Hepatocyte (in vitro differentiated cells): ENCODE measurements at regions not wholly inside any gene's neighbourhood (a gene's known extent, or its start where the extent isn't known, plus 50 kb on each side); places are given as distances from the start of the nearest gene placed in this dataset.
A peak's percentile ranks its signal among the peaks of the same experiment; 100 is the strongest.

Experiments used
- DNase-seq: peaks from one replicate; pipeline ENCODE4 v3.0.0-alpha.2; 2016; ENCODE audit warnings: low spot score
- H2AFZ ChIP-seq: fragments of 200-600 bp; sonication (generic); 2 replicates; pipeline ENCODE4 v1.6.0; 2016; ENCODE audit warnings: antibody characterized with exemption, mild to moderate bottlenecking
- H3K27ac ChIP-seq: fragments of 200-600 bp; sonication (generic); 2 replicates; pipeline ENCODE4 v1.5.1; 2016; ENCODE audit warnings: mild to moderate bottlenecking
- H3K27me3 ChIP-seq: fragments of 200-600 bp; sonication (generic); 2 replicates; pipeline ENCODE4 v1.6.1; 2016
- H3K36me3 ChIP-seq: fragments of 200-600 bp; sonication (generic); replicated peaks from 2 replicates; pipeline ENCODE4 v1.5.1; 2016; ENCODE audit warnings: low read depth; ENCODE audit not compliant: insufficient read depth
- H3K4me1 ChIP-seq: fragments of 200-600 bp; sonication (generic); 2 replicates; pipeline ENCODE4 v1.5.1; 2016; ENCODE audit warnings: mild to moderate bottlenecking, moderate library complexity; ENCODE audit not compliant: insufficient read depth
- H3K4me2 ChIP-seq: fragments of 200-600 bp; sonication (generic); 2 replicates; pipeline ENCODE4 v1.6.0; 2016
- H3K4me3 ChIP-seq: fragments of 200-600 bp; sonication (generic); 2 replicates; pipeline ENCODE4 v1.5.1; 2016; ENCODE audit warnings: mild to moderate bottlenecking
- H3K79me2 ChIP-seq: fragments of 200-600 bp; sonication (generic); 2 replicates; pipeline ENCODE4 v1.6.0; 2017; ENCODE audit warnings: mild to moderate bottlenecking
- H3K9me2 ChIP-seq: fragments of 200-600 bp; sonication (generic); replicated peaks from 2 replicates; pipeline ENCODE4 v1.6.0; 2017; ENCODE audit warnings: mild to moderate bottlenecking; ENCODE audit not compliant: insufficient read depth
- H3K9me3 ChIP-seq: fragments of 200-600 bp; sonication (generic); 2 replicates; pipeline ENCODE4 v1.5.1; 2016; ENCODE audit warnings: low read depth, mild to moderate bottlenecking
- H4K20me1 ChIP-seq: fragments of 200-600 bp; sonication (generic); 2 replicates; pipeline ENCODE4 v1.6.0; 2016; ENCODE audit warnings: mild to moderate bottlenecking; ENCODE audit not compliant: insufficient read depth, poor library complexity, severe bottlenecking
- EZH2 ChIP-seq: fragments of 200-600 bp; sonication (generic); IDR thresholded peaks from 2 replicates; pipeline ENCODE4 v1.6.1; 2016; ENCODE audit warnings: antibody characterized with exemption, mild to moderate bottlenecking, borderline replicate concordance
- EZH2phosphoT487 ChIP-seq: fragments of 200-600 bp; sonication (generic); IDR thresholded peaks from one replicate; pipeline ENCODE4 v1.6.1; 2018; ENCODE audit warnings: antibody characterized with exemption, mild to moderate bottlenecking, low read depth, moderate library complexity; ENCODE audit not compliant: unreplicated experiment, severe bottlenecking
- WGBS: methylation state at CpG from one replicate; pipeline ENCODE4 v1.1.6; 2016; ENCODE audit warnings: low lambda C conversion rate; ENCODE audit errors: missing lambda C conversion rate; 5-methylcytosine and 5-hydroxymethylcytosine counted together
- TF ChIP-seq, protein P1 (sequence below): fragments of 200-600 bp; sonication (generic); IDR thresholded peaks from 2 replicates; pipeline ENCODE4 v1.5.1; 2016; ENCODE audit warnings: antibody characterized with exemption, mild to moderate bottlenecking; ENCODE audit not compliant: poor library complexity

DNA sequence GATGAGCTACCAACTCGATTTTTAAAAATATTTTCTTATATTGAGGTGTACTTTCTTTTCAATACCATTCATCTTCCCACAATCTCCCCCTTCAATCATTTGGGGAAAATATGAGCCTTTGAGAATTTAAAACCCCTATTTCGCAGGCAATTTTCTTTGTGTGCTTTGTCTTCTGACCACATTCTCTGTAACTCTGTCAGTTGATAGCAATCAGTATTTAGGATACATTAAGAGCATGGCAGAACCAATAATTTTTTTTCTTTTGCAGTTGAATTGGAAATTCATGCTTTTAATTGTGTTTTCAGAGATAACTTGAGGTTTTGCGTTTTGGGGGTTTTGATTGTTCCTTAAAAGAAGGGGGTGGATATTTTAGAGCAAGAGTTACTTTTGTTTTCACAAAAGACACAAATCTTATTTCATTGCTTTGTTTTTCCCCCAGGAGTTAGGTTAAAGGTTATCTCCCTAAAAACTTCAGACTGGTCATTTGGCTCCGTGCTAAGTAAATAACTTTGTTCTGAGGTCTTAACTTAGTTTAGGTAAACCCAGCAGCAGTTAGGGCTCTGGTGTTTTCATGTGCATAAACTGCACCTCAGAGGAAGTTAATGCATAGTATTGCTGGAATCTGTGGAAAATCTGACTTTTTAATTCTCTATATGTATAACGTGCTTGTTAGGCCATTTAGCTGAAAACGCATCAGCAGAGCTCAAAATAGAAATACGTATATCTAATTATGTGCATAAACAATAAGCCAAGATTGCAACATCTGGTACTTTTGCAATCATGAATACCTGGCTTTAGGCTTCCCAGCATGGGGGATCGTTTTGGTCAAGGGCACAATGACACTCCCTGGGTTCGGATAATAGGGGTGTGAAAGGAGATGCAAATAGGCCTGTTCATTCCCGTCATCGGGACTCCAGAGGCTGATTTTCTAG, 676.4 kb upstream of the ANKRD30A start:
- H4K20me1 ChIP-seq, result no peaks in the 10 kb centered on the region
- TF ChIP-seq, protein P1, sequence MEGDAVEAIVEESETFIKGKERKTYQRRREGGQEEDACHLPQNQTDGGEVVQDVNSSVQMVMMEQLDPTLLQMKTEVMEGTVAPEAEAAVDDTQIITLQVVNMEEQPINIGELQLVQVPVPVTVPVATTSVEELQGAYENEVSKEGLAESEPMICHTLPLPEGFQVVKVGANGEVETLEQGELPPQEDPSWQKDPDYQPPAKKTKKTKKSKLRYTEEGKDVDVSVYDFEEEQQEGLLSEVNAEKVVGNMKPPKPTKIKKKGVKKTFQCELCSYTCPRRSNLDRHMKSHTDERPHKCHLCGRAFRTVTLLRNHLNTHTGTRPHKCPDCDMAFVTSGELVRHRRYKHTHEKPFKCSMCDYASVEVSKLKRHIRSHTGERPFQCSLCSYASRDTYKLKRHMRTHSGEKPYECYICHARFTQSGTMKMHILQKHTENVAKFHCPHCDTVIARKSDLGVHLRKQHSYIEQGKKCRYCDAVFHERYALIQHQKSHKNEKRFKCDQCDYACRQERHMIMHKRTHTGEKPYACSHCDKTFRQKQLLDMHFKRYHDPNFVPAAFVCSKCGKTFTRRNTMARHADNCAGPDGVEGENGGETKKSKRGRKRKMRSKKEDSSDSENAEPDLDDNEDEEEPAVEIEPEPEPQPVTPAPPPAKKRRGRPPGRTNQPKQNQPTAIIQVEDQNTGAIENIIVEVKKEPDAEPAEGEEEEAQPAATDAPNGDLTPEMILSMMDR, result no peak
- TF ChIP-seq EZH2 (no peak), EZH2phosphoT487 (no peak)
- WGBS, result 23% methylated on average over 11 of the region's 11 CpGs
- H3K4me1 ChIP-seq, result peaks cover 19% of the 10 kb centered on the region
- H2AFZ ChIP-seq, result peak overlapping the region; percentile 34
- H3K36me3 ChIP-seq, result no peaks in the 10 kb centered on the region
- no peaks in the 10 kb centered on the region for H3K79me2 ChIP-seq
- no peak overlapping the region for H3K4me3 ChIP-seq
- peak overlapping the region; percentile 60 for H3K4me2 ChIP-seq
- H3K9me3 ChIP-seq, result no peaks in the 10 kb centered on the region
- DNase-seq, result no peak
- H3K9me2 ChIP-seq, result no peaks in the 10 kb centered on the region
- H3K27ac ChIP-seq, result peak overlapping the region; percentile 8
- H3K27me3 ChIP-seq, result no peaks in the 10 kb centered on the region

GRCh38 chr10:36446881-36447280, 678.5 kb upstream of the ANKRD30A start:
- Histone ChIP-seq H3K4me1 (peaks cover 24% of the 10 kb centered on the region), H4K20me1 (no peaks in the 10 kb centered on the region), H3K4me3 (no peak overlapping the region), H3K27ac (no peak overlapping the region), H3K4me2 (no peak overlapping the region), H3K27me3 (no peaks in the 10 kb centered on the region), H3K36me3 (no peaks in the 10 kb centered on the region), H3K79me2 (no peaks in the 10 kb centered on the region), H3K9me3 (no peaks in the 10 kb centered on the region), H2AFZ (no peak overlapping the region), H3K9me2 (no peaks in the 10 kb centered on the region)
- DNase-seq, result peak; percentile 6
- TF ChIP-seq EZH2phosphoT487 (no peak), EZH2 (no peak)
- TF ChIP-seq, protein P1, result no peak
- WGBS, result 76% methylated on average over 8 of the region's 8 CpGs

DNA sequence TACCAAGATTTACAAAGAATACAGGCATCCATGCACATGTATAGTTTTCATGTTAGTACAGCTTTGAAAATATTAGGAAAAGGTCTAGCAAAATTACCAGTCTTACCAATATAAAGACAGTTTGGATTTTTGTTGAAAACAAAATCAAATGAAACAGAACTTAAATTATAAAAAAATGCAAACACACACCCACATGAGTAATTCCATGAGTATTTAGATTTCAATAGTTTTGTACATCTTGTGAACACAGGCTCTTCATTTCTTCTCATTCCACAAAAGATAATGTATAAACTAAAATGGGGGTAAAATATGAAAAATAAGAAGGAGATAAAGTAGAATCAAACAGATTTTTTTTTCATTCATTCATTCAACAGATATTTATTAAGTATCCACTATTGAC, 682.2 kb upstream of the ANKRD30A start:
- DNase-seq, result no peak
- H3K4me2 ChIP-seq, result no peak overlapping the region
- H4K20me1 ChIP-seq, result no peaks in the 10 kb centered on the region
- H3K36me3 ChIP-seq, result no peaks in the 10 kb centered on the region
- H3K4me1 ChIP-seq, result peaks cover 13% of the 10 kb centered on the region
- TF ChIP-seq EZH2 (no peak), EZH2phosphoT487 (no peak)
- TF ChIP-seq, protein P1, result no peak
- H3K9me2 ChIP-seq, result no peaks in the 10 kb centered on the region
- no peaks in the 10 kb centered on the region for H3K27me3 ChIP-seq
- no peaks in the 10 kb centered on the region for H3K9me3 ChIP-seq
- no peak overlapping the region for H3K4me3 ChIP-seq
- H3K79me2 ChIP-seq, result no peaks in the 10 kb centered on the region
- no peak overlapping the region for H3K27ac ChIP-seq
- H2AFZ ChIP-seq, result no peak overlapping the region
